GM18520 (cell line): ENCODE measurements at regions not wholly inside any gene's neighbourhood (a gene's known extent, or its start where the extent isn't known, plus 50 kb on each side); places are given as distances from the start of the nearest gene placed in this dataset.
"Not testable (repeated sequence)": the region's sequence is repeated elsewhere in the genome, so short reads cannot be mapped to it uniquely, and the experiment has no call there.

Source experiments
- ATAC-seq: cut with Tn5 transposase; IDR thresholded peaks from one replicate; pipeline ENCODE4 v1.9.1; 2021; ENCODE audit not compliant: unreplicated experiment

GRCh38 chr6:134619077-134619476 is 301.2 kb upstream of the SGK1 start:
- ATAC-seq: no peak

- no peak for ATAC-seq
Measured at GRCh38 chr6:134614606-134615485, 296.9 kb upstream of the SGK1 start.

DNA sequence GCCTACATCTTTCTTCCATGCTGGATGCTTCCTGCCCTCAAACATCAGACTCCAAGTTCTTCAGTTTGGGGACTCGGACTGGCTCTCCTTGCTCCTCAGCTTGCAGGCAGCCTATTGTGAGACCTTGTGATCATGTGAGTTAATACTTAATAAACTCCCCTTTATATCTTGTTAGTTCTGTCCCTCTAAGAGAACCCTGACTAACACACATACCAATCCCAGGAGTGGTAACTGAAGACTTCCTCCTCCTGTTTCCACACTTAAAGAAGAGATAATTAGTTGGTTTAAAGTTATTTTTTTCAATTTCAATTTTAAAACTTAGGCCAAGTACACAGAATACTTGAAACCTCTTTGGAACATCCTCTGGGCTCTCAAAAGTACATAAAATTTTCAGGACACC is 294.2 kb upstream of the SGK1 start:
- ATAC-seq: not testable (repeated sequence)

DNA sequence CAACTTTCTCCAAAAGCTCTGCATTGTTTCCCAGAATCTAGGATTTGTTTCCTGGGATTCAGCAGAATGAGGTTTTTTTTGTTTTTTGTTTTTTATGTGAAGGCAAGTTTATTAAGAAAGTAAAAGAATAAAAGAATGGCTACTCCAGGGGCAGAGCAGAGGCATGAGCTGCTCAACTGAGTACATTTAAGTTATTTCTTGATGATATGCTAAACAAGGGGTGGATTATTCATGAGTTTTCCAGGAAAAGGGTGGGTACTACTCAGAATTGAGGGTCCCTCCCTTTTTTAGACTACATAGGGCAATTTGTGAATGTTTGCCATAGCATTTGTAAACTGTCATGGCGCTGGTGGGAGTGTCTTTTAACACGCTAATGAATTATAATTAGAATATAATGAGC is 292.5 kb upstream of the SGK1 start:
- no peak for ATAC-seq

- ATAC-seq: no peak
Measured at GRCh38 chr6:134609716-134610261, 291.9 kb upstream of the SGK1 start.

- ATAC-seq: no peak
Measured at GRCh38 chr6:134607411-134607810, 289.5 kb upstream of the SGK1 start.

- no peak for ATAC-seq
Measured at GRCh38 chr6:134605034-134605433, 287.1 kb upstream of the SGK1 start.

DNA sequence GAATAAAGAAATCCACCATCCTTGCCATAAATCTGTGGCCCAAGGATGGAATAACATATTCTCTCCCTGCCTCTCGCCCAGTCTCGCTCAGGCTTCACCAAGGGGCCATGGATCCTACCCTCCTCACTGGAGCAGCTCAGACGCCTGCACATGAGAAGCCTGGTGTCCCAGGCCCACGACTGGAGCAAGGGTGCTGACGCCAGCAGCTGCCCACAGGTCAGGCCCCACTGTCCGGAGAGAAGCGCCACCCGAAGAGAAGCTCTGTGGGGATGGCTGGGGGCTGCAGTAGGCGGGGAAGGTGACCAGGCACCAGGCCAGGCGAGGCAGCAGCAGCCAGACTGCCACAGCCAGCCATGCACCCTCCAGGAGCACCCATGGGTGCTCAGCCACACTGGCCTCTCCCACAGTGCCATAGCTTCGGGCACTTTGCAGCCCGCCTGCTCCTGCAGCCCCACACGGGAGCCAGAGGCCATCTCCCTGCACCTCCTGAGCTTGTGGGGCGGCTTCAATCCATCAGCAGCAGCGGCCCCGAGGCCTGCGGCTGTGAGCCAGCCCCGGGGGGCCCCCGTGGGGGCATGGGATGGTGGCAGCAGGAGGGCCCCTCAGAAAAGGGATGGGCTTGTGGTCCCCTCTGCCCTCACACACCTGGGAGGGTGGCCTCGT is 286.2 kb upstream of the SGK1 start:
- no peak for ATAC-seq

GRCh38 chr6:134603561-134603960 is 285.6 kb upstream of the SGK1 start:
- ATAC-seq: no peak

GRCh38 chr6:134602123-134602522 is 284.2 kb upstream of the SGK1 start:
- ATAC-seq: no peak

DNA sequence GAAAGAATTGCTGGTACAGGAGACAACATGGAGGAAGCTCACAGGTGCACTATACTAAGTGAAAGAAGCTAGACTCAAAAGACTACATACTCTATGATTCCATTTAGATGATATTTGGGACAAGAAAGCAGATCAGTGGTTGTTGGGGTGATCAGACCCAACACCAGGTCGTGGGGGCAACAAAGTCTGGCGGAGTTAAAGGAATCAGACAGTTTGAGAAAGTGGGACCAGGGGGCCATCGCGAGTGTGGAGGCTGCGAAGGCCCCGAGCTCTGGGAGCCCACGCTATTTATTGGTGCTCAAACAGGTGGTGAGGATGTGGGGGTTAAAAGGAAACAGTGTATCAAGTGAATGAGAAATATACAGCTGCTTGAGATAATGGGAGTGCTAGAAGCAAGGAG is 282.8 kb upstream of the SGK1 start:
- no peak for ATAC-seq

GRCh38 chr6:134599079-134599478 is 281.2 kb upstream of the SGK1 start:
- no peak for ATAC-seq

GRCh38 chr6:134596191-134596590 is 278.3 kb upstream of the SGK1 start:
- no peak for ATAC-seq

DNA sequence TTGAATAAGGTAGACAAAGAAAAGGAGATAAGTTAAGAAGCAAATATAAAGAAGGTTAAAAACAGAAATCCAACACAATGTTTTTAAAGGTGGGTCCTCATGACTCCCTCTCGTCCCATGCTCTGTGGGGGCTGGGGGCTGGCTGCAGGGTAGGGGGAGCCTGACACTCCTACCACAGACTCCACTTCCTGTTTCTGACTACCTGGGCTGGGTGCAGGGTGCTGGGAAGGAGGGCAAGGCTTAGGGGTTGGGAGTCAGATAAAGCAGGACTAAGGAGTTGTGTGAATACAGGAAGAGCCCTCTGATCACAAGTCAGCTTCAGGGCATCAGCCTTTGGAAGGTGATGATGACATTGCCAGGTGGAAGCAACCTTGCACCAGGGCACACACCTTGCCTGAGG is 277.0 kb upstream of the SGK1 start:
- ATAC-seq: no peak

DNA sequence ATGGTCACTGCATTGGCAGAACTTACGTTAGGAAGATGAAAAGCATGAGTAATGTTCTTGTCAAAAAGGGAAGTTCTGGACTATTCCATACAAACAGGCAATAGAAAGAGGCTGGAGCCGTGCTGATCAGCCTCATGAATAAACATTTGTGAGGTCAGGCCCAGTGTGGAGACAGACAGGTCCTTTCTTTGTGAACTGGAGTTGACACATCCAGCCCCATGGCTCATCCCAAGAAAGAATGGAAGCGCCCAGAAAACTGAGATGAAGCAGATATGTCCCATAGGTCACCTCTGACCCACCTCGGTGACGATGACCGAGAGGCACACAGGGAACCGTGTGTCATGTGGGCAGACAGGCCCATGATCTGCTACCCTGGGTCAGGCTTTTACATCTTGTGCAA is 276.0 kb upstream of the SGK1 start:
- no peak for ATAC-seq

DNA sequence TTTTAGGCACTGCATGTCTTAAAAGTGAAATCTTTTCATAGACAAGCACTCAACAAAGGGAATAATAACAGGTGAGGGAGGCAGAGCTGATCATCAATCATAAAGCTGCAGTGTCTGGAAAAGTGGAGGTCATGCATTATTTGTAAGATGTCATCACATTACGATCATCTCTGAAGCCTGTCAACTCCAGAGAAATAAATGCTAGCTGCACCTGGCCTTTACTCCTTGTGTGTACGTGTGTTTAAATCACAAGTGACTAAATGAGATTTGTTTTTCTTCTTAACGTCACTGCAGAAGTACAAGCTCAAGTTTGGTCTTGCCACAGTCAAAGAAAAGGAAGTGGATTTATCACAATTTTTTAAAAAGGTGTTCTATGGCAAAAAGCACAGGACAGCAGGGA is 275.5 kb upstream of the SGK1 start:
- ATAC-seq: no peak

- no peak for ATAC-seq
Measured at GRCh38 chr6:134593024-134593423, 275.1 kb upstream of the SGK1 start.

GRCh38 chr6:134590449-134590848 is 272.5 kb upstream of the SGK1 start:
- ATAC-seq: no peak

DNA sequence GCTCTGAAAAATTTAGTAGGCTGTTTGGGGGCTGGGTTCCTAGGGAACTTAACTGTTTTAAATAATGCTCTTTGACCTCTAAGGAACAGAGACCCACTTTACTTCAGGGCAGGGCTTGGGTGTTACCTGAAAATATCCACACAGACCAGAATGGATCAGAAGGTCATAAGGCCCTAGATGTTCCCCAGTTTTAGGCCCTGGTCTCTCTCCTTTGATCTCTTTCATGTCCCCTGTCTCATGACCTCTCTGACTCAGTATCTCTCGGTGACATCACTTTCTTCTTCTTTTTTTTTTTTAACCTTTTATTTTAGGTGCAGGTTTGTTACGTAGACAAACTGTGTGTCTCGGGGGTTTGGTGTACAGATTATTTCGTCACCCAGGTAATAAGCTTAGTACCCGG is 272.1 kb upstream of the SGK1 start:
- ATAC-seq: no peak

DNA sequence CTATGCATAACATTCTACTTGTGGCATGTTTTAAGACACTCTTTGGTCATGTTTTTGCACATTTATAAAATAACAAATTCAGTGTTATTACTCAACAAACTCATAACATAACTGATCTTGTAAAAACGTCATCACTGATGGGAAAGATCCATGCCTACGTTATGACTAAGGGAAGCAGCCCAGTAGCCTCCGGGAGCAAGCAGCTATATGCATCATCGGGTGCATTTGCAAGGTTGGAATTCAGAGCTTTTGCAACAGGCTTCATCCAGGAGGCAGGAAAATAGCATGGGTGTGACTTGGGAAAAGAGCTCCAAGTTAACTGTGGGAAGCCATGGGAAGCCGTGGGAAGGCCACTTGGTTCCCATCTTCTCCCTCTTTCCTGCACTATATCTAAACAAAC is 271.6 kb upstream of the SGK1 start:
- no peak for ATAC-seq

GRCh38 chr6:134588267-134588666 is 270.4 kb upstream of the SGK1 start:
- no peak for ATAC-seq

DNA sequence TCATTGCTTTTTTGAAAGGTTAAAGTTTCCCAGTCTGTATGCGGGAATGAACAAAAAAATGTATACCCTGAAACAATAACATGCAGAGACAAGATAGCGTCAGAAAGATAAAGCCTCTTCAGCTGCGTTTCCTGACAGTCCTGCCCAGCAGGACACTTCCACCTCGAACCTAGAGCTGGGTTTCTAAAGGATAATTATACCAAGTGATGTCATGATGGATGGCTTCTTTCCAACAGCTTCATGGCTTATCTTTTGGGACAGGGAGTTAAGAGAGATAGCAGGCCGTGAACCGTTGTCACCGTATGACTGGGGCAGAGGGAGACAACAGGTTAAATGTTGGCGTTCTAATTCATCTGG is 267.6 kb upstream of the SGK1 start:
- ATAC-seq: no peak
